GM10266 (cell line): ENCODE measurements at regions not wholly inside any gene's neighbourhood (a gene's known extent, or its start where the extent isn't known, plus 50 kb on each side); places are given as distances from the start of the nearest gene placed in this dataset.

Experiments
- DNase-seq: peaks from one replicate; pipeline ENCODE4 v3.0.0; 2012; ENCODE audit errors: extremely low spot score
- TF ChIP-seq, protein P1 (sequence below): IDR thresholded peaks from 2 replicates; pipeline ENCODE4 v1.5.1; 2012; ENCODE audit warnings: mild to moderate bottlenecking, low read depth; ENCODE audit not compliant: control insufficient read depth, insufficient read depth; ENCODE audit errors: missing control alignments

DNA sequence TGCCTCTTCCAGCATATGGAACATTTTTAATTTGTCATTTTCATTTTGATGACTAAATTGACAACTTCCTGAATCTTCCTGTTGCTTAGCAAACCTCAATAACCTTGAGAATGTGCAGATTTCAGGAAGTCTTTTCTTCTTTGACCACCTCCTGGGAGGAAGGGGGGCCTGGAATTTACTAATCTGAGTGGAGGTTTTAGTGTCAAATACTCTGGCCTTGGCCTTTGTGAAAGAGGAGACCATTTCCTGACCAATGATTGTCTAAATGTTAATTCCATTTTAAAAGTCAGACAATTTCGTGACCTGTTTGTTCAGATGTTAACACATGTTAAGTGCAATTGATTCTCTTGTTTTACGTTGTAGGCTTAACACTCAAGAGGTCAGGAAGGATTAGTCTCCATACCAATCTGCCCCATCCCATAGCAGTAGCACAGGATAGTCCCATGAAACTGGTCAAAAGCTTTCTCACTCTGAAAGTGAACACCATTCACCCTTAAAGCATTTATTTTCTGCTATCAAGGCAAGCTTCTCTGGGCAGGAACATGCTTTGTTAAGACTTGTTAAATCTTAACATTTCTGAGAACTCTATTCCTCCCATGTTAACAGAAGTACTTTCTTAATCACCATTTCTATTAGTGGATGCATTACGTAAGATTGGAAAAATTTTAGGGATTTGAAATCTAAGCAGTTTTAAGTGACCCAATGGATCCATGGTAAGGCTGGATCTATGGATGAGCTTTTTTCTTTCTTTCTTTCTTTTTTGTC is 219.6 kb downstream of the RND3 start:
- no peak for DNase-seq
- TF ChIP-seq, protein P1, sequence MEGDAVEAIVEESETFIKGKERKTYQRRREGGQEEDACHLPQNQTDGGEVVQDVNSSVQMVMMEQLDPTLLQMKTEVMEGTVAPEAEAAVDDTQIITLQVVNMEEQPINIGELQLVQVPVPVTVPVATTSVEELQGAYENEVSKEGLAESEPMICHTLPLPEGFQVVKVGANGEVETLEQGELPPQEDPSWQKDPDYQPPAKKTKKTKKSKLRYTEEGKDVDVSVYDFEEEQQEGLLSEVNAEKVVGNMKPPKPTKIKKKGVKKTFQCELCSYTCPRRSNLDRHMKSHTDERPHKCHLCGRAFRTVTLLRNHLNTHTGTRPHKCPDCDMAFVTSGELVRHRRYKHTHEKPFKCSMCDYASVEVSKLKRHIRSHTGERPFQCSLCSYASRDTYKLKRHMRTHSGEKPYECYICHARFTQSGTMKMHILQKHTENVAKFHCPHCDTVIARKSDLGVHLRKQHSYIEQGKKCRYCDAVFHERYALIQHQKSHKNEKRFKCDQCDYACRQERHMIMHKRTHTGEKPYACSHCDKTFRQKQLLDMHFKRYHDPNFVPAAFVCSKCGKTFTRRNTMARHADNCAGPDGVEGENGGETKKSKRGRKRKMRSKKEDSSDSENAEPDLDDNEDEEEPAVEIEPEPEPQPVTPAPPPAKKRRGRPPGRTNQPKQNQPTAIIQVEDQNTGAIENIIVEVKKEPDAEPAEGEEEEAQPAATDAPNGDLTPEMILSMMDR = no peak

DNA sequence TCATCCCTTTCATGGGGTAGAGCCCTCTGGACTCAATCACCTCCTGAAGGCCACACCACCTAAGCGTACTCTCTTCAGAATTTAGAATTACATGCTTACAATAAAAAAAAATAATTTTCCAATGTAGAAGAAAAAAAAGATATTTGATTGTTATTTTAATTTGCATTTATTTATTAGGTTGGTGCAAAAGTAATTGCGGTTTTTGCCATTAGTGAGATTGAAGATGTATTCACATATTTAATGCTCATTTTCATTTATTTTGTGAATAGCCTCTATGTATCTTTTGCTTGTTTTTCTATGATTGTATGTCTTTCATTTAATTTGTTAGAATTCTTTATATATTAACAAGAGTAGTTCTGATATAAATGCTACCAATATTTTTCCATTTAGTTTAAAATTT is 220.5 kb downstream of the RND3 start:
- DNase-seq = no peak
- TF ChIP-seq, protein P1 = no peak

DNA sequence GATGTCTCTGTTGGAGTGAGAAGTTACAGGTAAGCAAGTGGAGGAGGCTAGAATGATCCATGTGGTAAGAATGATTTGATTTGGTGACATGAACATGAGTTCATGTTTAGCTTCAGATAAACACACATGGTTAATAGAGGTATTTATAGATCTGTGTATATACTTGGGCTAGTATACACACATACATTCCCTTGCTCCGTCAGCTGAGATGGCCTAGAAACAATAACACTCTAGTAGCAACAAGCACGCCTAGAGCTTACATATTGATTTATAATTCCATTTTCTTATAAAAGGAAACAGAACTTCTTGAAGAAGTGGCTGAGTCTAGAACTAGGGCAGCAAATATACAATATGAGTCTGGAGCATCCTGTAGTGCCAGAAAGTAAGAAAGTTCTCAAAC is 223.0 kb downstream of the RND3 start:
- TF ChIP-seq, protein P1 = no peak
- DNase-seq = no peak

DNA sequence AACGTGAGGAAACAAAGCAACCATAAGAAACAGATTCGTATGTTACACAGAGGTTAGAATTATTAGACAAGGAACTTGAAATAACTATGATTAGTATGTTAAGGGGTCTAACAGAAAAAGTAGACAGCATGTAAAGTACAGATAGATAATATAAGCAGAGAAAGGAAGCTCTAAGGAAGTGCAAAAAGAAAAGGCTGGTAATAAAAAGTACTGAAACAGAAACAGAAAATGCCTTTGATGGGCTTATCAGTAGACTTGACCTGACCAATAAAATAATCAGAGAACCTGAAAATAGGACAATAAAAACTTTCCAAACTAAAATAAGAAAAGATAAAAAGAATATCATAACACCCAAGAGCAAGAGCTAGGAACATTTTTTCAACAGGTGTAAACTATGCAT is 225.8 kb downstream of the RND3 start:
- DNase-seq = no peak
- TF ChIP-seq, protein P1 = no peak

DNA sequence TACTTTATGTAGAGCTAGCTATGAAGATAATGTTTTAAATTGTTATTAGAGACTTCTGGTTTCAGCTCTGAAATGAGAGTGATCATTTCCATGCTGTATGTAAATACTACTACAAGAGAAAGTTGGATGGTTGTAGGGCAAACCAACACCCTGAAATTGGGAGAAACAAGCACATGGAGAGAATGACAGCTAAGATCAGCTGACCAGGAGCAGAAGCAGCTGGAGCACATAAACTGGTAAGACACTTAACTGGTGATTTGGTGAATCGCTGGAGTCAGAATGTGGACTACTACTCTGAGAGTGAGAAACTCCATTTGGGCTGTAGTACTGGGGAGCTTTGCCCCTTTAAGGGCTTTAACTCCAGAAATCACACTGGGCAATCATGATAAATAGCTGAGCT is 226.8 kb downstream of the RND3 start:
- no peak for DNase-seq
- TF ChIP-seq, protein P1 = no peak

DNA sequence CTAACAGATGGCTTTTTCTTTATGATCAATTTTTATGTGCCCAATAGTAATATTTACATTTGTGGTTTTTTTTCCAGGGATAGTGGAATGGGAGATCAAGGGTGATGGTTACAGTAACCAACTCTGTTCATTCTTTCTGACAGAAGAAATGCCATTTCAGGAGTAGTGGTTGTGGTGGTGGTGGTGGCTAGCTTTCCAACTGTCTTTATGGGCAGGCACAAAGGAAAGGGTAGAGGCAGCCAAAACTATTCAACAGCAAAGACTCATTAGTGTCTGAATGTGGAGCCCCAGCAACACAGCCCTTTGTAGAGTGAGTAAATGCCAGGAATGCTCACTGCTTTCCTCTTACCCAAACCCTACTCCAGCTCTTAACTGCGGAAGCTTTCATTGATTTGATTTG is 227.7 kb downstream of the RND3 start:
- DNase-seq = no peak
- TF ChIP-seq, protein P1 = no peak

DNA sequence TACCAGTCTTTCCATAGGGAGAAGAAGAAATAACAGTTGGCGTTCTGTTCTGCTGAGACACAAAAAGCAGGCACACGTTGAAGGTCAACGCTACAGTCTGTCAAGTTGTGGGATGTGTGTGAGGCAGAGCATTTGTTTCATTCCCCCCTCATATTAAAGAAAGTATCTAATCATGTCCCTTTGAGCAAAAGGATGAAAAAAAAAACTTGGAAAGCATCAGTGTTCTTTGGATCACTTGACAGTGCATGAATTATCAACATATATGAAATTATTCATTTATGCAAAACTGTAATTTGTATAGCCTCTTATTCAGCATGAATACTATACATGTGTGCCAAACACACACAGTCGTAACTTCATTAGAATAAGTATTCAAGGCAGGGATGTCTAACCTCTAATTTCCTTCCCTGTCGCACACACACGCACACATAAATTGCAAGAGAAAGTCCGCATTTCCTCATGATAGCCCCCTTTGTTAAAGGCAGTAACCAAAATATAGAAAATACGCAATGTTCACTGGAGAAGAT is 228.6 kb downstream of the RND3 start:
- DNase-seq = no peak
- TF ChIP-seq, protein P1 = no peak
